Thyroid gland (tissue), 4 donors: ENCODE measurements at regions not wholly inside any gene's neighbourhood (a gene's known extent, or its start where the extent isn't known, plus 50 kb on each side); places are given as distances from the start of the nearest gene placed in this dataset.
A peak's percentile ranks its signal among the peaks of the same experiment; 100 is the strongest.

ENCODE experiments used
- DNase-seq, 2 donors: peaks; one replicate each; pipeline ENCODE4 v3.0.0-alpha.2; 2019
- H3K27ac ChIP-seq, 3 donors: fragments of 200-600 bp; sonication (generic); 1 replicate in 2 of 3; 2 replicates in 1 of 3; pipeline ENCODE4 v1.5.1; 2016 to 2019; ENCODE audit warnings: mild to moderate bottlenecking in 1 of 3, moderate library complexity in 1 of 3
- H3K27me3 ChIP-seq: fragments of 200-600 bp; sonication (generic); one replicate; pipeline ENCODE4 v1.5.1; 2019
- H3K36me3 ChIP-seq, 2 donors: fragments of 200-600 bp; sonication (generic); one replicate each; pipeline ENCODE4 v1.5.1; 2016 to 2019
- H3K4me1 ChIP-seq, 2 donors: fragments of 200-600 bp; sonication (generic); one replicate each; pipeline ENCODE4 v1.5.1; 2017 to 2019
- H3K4me3 ChIP-seq, 3 donors: fragments of 200-600 bp; sonication (generic); replicated peaks in 1 of 3; 1 replicate in 2 of 3; 2 replicates in 1 of 3; pipeline ENCODE4 v1.5.1; 2016; ENCODE audit warnings: mild to moderate bottlenecking in 1 of 3
- H3K9me3 ChIP-seq: fragments of 200-600 bp; sonication (generic); one replicate; pipeline ENCODE4 v1.5.1; 2017
- CTCF ChIP-seq, 6 experiments: fragments of 200-600 bp in 3 of 6; fragments of 450-650 bp in 3 of 6; sonication (generic) in 3 of 6; IDR thresholded peaks; one replicate each; pipeline ENCODE4 v1.5.1; 2016 to 2019; ENCODE audit warnings: antibody characterized with exemption in 6 of 6, mild to moderate bottlenecking in 2 of 6, inconsistent platforms in 1 of 6, moderate library complexity in 1 of 6
- POLR2A ChIP-seq, 2 donors: fragments of 450-650 bp; IDR thresholded peaks; one replicate each; pipeline ENCODE4 v1.6.1; 2017; ENCODE audit warnings: antibody characterized with exemption in 2 of 2, mild to moderate bottlenecking in 2 of 2, moderate library complexity in 1 of 2
- WGBS, 2 donors: methylation state at CpG; one replicate each; pipeline ENCODE4 v1.1.5; 2017; 5-methylcytosine and 5-hydroxymethylcytosine counted together
- intact Hi-C: fragments of 100-400 bp; cut with DNase I; formaldehyde crosslinking; loops from one replicate; pipeline ENCODE4 v1.15.1; 2023

- Histone ChIP-seq H3K4me3 (no peak overlapping the region), H3K27ac (no peak overlapping the region), H3K36me3 (no peaks in the 10 kb centered on the region), H3K9me3 (no peaks in the 10 kb centered on the region), H3K4me1 (no peaks in the 10 kb centered on the region), H3K27me3 (no peaks in the 10 kb centered on the region)
- DNase-seq, result no peak
- intact Hi-C loops, result no loop called here
- TF ChIP-seq CTCF (IDR thresholded peaks at IDR 0.05), result no peak
- TF ChIP-seq POLR2A (IDR thresholded peaks at IDR 0.05), result no peak
- 91 to 98% methylated on average over 6 of the region's 6 CpGs for WGBS, 2 donors
These were observed 173.5 kb downstream of the BAMBI start for GRCh38 chr10:28850784-28851183.

- TF ChIP-seq CTCF (IDR thresholded peaks at IDR 0.05) (no peak), POLR2A (IDR thresholded peaks at IDR 0.05) (no peak)
- Histone ChIP-seq H3K4me1 (no peaks in the 10 kb centered on the region), H3K9me3 (no peaks in the 10 kb centered on the region), H3K4me3 (no peak overlapping the region), H3K27me3 (no peaks in the 10 kb centered on the region), H3K36me3 (no peaks in the 10 kb centered on the region), H3K27ac (no peak overlapping the region)
- intact Hi-C loops, result no loop called here
- DNase-seq, result peak in 1 of 2 donors; percentile 5
- 53 to 54% methylated on average over 5 of the region's 5 CpGs for WGBS, 2 donors
These were observed 175.9 kb downstream of the BAMBI start for GRCh38 chr10:28853195-28853594.

- Histone ChIP-seq H3K9me3 (no peaks in the 10 kb centered on the region), H3K4me1 (no peaks in the 10 kb centered on the region), H3K27me3 (no peaks in the 10 kb centered on the region), H3K4me3 (no peak overlapping the region), H3K27ac (no peak overlapping the region), H3K36me3 (no peaks in the 10 kb centered on the region)
- TF ChIP-seq CTCF (IDR thresholded peaks at IDR 0.05) (no peak), POLR2A (IDR thresholded peaks at IDR 0.05) (no peak)
- intact Hi-C loops, result no loop called here
- WGBS, 2 donors, result 94 to 98% methylated on average over 2 of the region's 2 CpGs
- DNase-seq, result no peak
These were observed 179.8 kb downstream of the BAMBI start for GRCh38 chr10:28857164-28857563.

GRCh38 chr10:28858646-28859045 is 181.3 kb downstream of the BAMBI start:
- no peak overlapping the region for H3K4me3 ChIP-seq
- WGBS, 2 donors, result 92 to 96% methylated on average over 2 of the region's 2 CpGs
- no peak overlapping the region for H3K27ac ChIP-seq
- H3K9me3 ChIP-seq, result no peaks in the 10 kb centered on the region
- no peaks in the 10 kb centered on the region for H3K36me3 ChIP-seq
- intact Hi-C loops, result no loop called here
- no peaks in the 10 kb centered on the region for H3K27me3 ChIP-seq
- no peak for TF ChIP-seq POLR2A (IDR thresholded peaks at IDR 0.05)
- no peak for TF ChIP-seq CTCF (IDR thresholded peaks at IDR 0.05)
- no peak for DNase-seq
- H3K4me1 ChIP-seq, result no peaks in the 10 kb centered on the region

GRCh38 chr10:28859791-28860190 is 182.5 kb downstream of the BAMBI start:
- DNase-seq, result no peak
- Histone ChIP-seq H3K27ac (no peak overlapping the region), H3K4me3 (no peak overlapping the region), H3K36me3 (no peaks in the 10 kb centered on the region), H3K27me3 (no peaks in the 10 kb centered on the region), H3K4me1 (no peaks in the 10 kb centered on the region), H3K9me3 (no peaks in the 10 kb centered on the region)
- intact Hi-C loops, result no loop called here
- WGBS, 2 donors, result 67 to 80% methylated on average over 5 of the region's 5 CpGs
- no peak for TF ChIP-seq POLR2A (IDR thresholded peaks at IDR 0.05)
- TF ChIP-seq CTCF (IDR thresholded peaks at IDR 0.05), result no peak
